ENCODE measurements at regions not wholly inside any gene's neighbourhood (a gene's known extent, or its start where the extent isn't known, plus 50 kb on each side); places are given as distances from the start of the nearest gene placed in this dataset.

- TF ChIP-seq POLR2A (IDR thresholded peaks at IDR 0.05; ENCODE audit: low read length), result no peak
- no peak for TF ChIP-seq GATA1 (IDR thresholded peaks at IDR 0.05; ENCODE audit: low read depth, low read length)
Measured at GRCh38 chr10:128382225-128382624, 256.0 kb upstream of the MKI67 start.

Measured in erythroblast (primary cell).